Nephron progenitor cell (in vitro differentiated cells): ENCODE measurements at regions not wholly inside any gene's neighbourhood (a gene's known extent, or its start where the extent isn't known, plus 50 kb on each side); places are given as distances from the start of the nearest gene placed in this dataset.
A peak's percentile ranks its signal among the peaks of the same experiment; 100 is the strongest.

Source experiments
- DNase-seq: peaks from one replicate; pipeline ENCODE4 v3.0.0; 2021
- H3K27ac Mint-ChIP-seq: 2 replicates; pipeline ENCODE4 v1.8.0; 2021; ENCODE audit warnings: mild to moderate bottlenecking, moderate library complexity, mixed read lengths
- H3K27me3 Mint-ChIP-seq: 2 replicates; pipeline ENCODE4 v1.8.0; 2021; ENCODE audit warnings: mild to moderate bottlenecking, low read depth, mixed read lengths; ENCODE audit not compliant: poor library complexity
- H3K36me3 Mint-ChIP-seq: 2 replicates; pipeline ENCODE4 v1.8.0; 2021; ENCODE audit warnings: low read depth, mixed read lengths
- H3K4me1 Mint-ChIP-seq: 2 replicates; pipeline ENCODE4 v1.8.0; 2021; ENCODE audit warnings: mixed read lengths
- H3K4me3 Mint-ChIP-seq: 2 replicates; pipeline ENCODE4 v1.8.0; 2021; ENCODE audit warnings: mild to moderate bottlenecking, moderate library complexity, mixed read lengths
- H3K9me3 Mint-ChIP-seq: 2 replicates; pipeline ENCODE4 v1.8.0; 2021; ENCODE audit warnings: mild to moderate bottlenecking, moderate library complexity, mixed read lengths
- CTCF ChIP-seq: fragments of 200-600 bp; sonication (generic); IDR thresholded peaks from 2 replicates; pipeline ENCODE4 v1.5.0; 2021; ENCODE audit warnings: antibody characterized with exemption

GRCh38 chr15:95795386-95795785 lies 535.1 kb upstream of the NR2F2 start:
- DNase-seq, result no peak
- H3K36me3 Mint-ChIP-seq, result no peaks in the 10 kb centered on the region
- H3K9me3 Mint-ChIP-seq, result peaks cover under 1% of the 10 kb centered on the region
- no peaks in the 10 kb centered on the region for H3K27me3 Mint-ChIP-seq
- H3K27ac Mint-ChIP-seq, result no peak overlapping the region
- H3K4me1 Mint-ChIP-seq, result peaks cover 32% of the 10 kb centered on the region
- no peak overlapping the region for H3K4me3 Mint-ChIP-seq
- TF ChIP-seq CTCF, result no peak

GRCh38 chr15:95799286-95800200 lies 531.0 kb upstream of the NR2F2 start:
- Mint-ChIP-seq H3K4me1 (peaks cover 19% of the 10 kb centered on the region), H3K4me3 (no peak overlapping the region), H3K9me3 (peaks cover 3% of the 10 kb centered on the region), H3K36me3 (peaks cover 8% of the 10 kb centered on the region), H3K27ac (no peak overlapping the region), H3K27me3 (peaks cover 4% of the 10 kb centered on the region)
- TF ChIP-seq CTCF, result no peak
- no peak for DNase-seq

- Mint-ChIP-seq H3K4me1 (peaks cover 5% of the 10 kb centered on the region), H3K27me3 (peaks cover 4% of the 10 kb centered on the region), H3K36me3 (peaks cover 19% of the 10 kb centered on the region), H3K27ac (peak overlapping the region; percentile 19), H3K9me3 (peaks cover 16% of the 10 kb centered on the region), H3K4me3 (no peak overlapping the region)
- no peak for DNase-seq
- TF ChIP-seq CTCF, result no peak
These were observed 526.0 kb upstream of the NR2F2 start for GRCh38 chr15:95804484-95804883.

- peaks cover 6% of the 10 kb centered on the region for H3K27me3 Mint-ChIP-seq
- peaks cover 38% of the 10 kb centered on the region for H3K4me1 Mint-ChIP-seq
- H3K9me3 Mint-ChIP-seq, result no peaks in the 10 kb centered on the region
- H3K27ac Mint-ChIP-seq, result no peak overlapping the region
- TF ChIP-seq CTCF, result no peak
- no peak for DNase-seq
- H3K36me3 Mint-ChIP-seq, result no peaks in the 10 kb centered on the region
- H3K4me3 Mint-ChIP-seq, result no peak overlapping the region
These were observed 518.0 kb upstream of the NR2F2 start for GRCh38 chr15:95812491-95812890.

- H3K4me3 Mint-ChIP-seq, result no peak overlapping the region
- DNase-seq, result no peak
- H3K36me3 Mint-ChIP-seq, result no peaks in the 10 kb centered on the region
- TF ChIP-seq CTCF, result no peak
- peaks cover 6% of the 10 kb centered on the region for H3K27me3 Mint-ChIP-seq
- H3K27ac Mint-ChIP-seq, result no peak overlapping the region
- H3K9me3 Mint-ChIP-seq, result no peaks in the 10 kb centered on the region
- peaks cover 38% of the 10 kb centered on the region for H3K4me1 Mint-ChIP-seq
These were observed 515.6 kb upstream of the NR2F2 start for GRCh38 chr15:95814908-95815307.

GRCh38 chr15:95816591-95816990 lies 513.9 kb upstream of the NR2F2 start:
- Mint-ChIP-seq H3K4me1 (peaks cover 38% of the 10 kb centered on the region), H3K27me3 (peaks cover 6% of the 10 kb centered on the region), H3K36me3 (no peaks in the 10 kb centered on the region), H3K9me3 (no peaks in the 10 kb centered on the region), H3K27ac (no peak overlapping the region), H3K4me3 (no peak overlapping the region)
- TF ChIP-seq CTCF, result no peak
- DNase-seq, result peak; percentile 10
